Medulla oblongata (tissue), 1 donor: ENCODE measurements at regions not wholly inside any gene's neighbourhood (a gene's known extent, or its start where the extent isn't known, plus 50 kb on each side); places are given as distances from the start of the nearest gene placed in this dataset.

Source experiments
- DNase-seq: peaks from one replicate; pipeline ENCODE4 v3.0.0-alpha.2; 2015; ENCODE audit errors: extremely low spot score

- DNase-seq = no peak
Observed at GRCh38 chr3:189109145-189109544, 62.6 kb upstream of the TPRG1 start.

DNA sequence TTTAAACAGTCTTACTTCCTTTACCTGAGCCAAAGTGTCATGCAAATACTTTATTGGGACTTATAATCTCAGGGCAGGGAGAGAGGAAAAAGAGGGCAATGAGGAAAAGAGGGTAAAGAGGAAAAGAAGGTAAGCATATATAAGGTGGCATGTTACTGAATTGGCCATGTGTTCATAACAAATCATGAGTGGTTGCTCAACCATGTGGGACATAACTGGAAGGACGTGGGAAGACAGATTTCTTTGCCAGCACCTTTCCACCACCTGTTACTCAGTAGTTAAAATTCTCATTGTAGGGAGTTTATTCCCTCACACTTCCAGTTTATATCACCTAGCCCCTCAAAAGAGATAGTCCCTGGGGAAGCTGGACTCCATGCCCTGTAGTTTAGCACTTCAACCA, 54.7 kb upstream of the TPRG1 start:
- DNase-seq = no peak

DNA sequence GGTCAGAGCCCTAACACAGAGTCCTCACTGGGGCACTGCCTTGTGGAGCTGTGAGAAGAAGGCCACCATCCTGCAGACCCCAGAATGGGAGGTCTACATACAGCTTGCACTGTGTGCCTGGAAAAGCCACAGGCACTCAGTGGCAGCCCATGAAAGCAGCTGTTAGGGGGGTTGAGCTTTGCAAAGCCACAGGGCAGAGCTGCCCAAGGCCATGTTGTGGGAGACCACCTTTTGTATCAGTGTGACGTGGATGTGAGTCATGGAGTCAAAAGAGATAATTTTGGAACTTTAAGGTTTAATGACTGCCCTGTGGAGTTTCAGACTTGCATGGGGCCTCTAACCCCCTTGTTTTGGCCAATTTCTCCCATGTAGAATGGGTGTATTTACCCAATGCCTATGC, 52.9 kb upstream of the TPRG1 start:
- no peak for DNase-seq

- DNase-seq = no peak
Observed at GRCh38 chr3:189119950-189120349, 51.8 kb upstream of the TPRG1 start.

DNA sequence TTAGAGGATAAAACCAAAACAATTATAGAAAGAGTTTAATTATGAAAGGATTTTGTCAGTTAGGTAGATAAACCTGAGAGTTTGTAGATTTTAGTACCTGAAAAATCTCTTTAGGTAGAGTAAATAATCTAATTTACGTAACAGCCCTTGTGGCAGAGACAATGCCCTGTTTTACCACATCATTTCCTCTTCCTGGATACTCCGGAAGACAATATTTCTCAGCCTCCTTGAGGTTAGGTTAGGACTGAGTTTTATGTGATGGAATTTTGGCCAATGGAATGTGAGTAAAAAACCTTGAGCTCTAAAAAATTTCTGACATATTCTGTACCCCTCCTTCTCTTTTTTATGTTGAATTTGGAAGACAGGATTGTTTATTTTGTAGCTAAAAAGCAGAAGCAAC, 50.7 kb upstream of the TPRG1 start:
- DNase-seq = no peak
